ENCODE measurements at regions not wholly inside any gene's neighbourhood (a gene's known extent, or its start where the extent isn't known, plus 50 kb on each side); places are given as distances from the start of the nearest gene placed in this dataset.

GRCh38 chr12:111270239-111270638 lies 98.7 kb downstream of the PHETA1 start:
- TF ChIP-seq, protein P1, sequence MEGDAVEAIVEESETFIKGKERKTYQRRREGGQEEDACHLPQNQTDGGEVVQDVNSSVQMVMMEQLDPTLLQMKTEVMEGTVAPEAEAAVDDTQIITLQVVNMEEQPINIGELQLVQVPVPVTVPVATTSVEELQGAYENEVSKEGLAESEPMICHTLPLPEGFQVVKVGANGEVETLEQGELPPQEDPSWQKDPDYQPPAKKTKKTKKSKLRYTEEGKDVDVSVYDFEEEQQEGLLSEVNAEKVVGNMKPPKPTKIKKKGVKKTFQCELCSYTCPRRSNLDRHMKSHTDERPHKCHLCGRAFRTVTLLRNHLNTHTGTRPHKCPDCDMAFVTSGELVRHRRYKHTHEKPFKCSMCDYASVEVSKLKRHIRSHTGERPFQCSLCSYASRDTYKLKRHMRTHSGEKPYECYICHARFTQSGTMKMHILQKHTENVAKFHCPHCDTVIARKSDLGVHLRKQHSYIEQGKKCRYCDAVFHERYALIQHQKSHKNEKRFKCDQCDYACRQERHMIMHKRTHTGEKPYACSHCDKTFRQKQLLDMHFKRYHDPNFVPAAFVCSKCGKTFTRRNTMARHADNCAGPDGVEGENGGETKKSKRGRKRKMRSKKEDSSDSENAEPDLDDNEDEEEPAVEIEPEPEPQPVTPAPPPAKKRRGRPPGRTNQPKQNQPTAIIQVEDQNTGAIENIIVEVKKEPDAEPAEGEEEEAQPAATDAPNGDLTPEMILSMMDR (IDR thresholded peaks at IDR 0.05; ENCODE audit: extremely low read depth, insufficient read depth, missing control alignments), result no peak
- in situ Hi-C loops (cut with MboI; ENCODE audit: low pct_unique_long_range_greater_than_20kb, low sequenced_read_pairs, unreplicated experiment), result no loop called here
- DNase-seq (ENCODE audit: low spot score), result no peak

- DNase-seq (ENCODE audit: low spot score), result no peak
- TF ChIP-seq, protein P1 (IDR thresholded peaks at IDR 0.05; ENCODE audit: extremely low read depth, insufficient read depth, missing control alignments), result no peak
- in situ Hi-C loops (cut with MboI; ENCODE audit: low pct_unique_long_range_greater_than_20kb, low sequenced_read_pairs, unreplicated experiment), result no loop called here
These were observed 99.2 kb downstream of the PHETA1 start for GRCh38 chr12:111269718-111270117.

DNA sequence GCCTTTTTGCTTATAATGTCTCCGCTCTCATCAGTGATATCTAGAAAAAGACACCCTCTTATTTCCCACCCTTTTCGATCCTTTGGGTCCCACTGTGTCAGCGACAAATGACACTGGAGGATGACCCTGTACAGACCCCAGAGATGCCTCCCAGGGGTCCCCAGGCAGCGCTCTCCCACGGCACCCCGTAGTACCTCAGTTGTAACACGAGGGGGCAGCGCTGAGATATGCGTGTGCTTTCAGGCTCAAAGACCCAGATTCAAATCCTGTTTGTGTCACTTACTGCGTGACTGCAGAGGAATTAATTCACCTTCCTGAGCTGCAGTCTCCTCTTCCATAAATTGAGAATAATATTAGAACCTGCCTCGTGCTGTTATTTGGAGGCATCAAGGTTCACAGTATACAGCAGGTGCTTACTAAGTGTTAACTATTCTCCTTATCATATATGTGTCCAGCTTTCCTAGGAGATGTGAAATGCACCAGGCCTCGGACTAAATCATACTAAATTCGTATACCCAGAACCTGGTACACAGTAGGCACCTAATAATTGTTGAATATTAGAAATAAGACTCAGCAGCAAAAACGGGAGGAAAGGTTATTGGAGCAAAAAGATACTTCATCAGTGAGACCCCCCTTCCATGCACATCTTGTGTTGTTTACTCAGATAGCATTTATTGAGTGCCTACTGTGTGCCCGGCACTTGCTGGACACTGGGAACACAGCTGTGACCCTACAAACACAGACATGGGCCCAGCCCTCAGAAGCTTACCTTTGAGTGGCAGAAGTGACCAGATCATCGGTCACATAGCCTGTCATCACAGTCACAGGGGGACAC lies 99.9 kb downstream of the PHETA1 start:
- in situ Hi-C loops (cut with MboI; ENCODE audit: low pct_unique_long_range_greater_than_20kb, low sequenced_read_pairs, unreplicated experiment), result no loop called here
- peak; percentile 50 for DNase-seq (ENCODE audit: low spot score)

DNA sequence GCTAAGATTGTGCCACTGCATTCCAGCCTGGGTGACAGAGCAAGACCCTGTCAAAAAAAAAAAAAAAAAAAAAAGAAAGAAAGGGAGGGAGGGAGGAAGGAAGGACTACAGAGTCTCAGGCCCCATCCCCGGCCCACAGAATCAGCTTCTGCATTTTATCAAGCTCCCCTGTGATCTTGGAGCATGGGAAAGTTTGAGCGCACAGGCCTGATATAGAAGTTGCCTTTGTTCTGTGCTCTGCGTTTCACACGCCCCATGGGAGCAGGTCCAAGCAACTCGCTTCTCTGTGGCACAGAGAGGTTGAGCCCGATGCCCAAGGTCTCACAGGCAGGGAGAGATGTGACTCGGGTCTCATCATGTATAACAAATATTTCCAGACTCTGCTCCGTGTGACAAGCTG lies 101.8 kb downstream of the PHETA1 start:
- no peak for DNase-seq (ENCODE audit: low spot score)
- TF ChIP-seq, protein P1 (IDR thresholded peaks at IDR 0.05; ENCODE audit: extremely low read depth, insufficient read depth, missing control alignments), result no peak
- in situ Hi-C loops (cut with MboI; ENCODE audit: low pct_unique_long_range_greater_than_20kb, low sequenced_read_pairs, unreplicated experiment), result no loop called here

More for the DNA sequence above, 99.9 kb downstream of the PHETA1 start:
- TF ChIP-seq, protein P1 (IDR thresholded peaks at IDR 0.05; ENCODE audit: extremely low read depth, insufficient read depth, missing control alignments), result peak; percentile 53

GRCh38 chr12:111261911-111262676 lies 106.8 kb downstream of the PHETA1 start:
- TF ChIP-seq, protein P1 (IDR thresholded peaks at IDR 0.05; ENCODE audit: extremely low read depth, insufficient read depth, missing control alignments), result no peak
- DNase-seq (ENCODE audit: low spot score), result no peak
- in situ Hi-C loops (cut with MboI; ENCODE audit: low pct_unique_long_range_greater_than_20kb, low sequenced_read_pairs, unreplicated experiment), result no loop called here

DNA sequence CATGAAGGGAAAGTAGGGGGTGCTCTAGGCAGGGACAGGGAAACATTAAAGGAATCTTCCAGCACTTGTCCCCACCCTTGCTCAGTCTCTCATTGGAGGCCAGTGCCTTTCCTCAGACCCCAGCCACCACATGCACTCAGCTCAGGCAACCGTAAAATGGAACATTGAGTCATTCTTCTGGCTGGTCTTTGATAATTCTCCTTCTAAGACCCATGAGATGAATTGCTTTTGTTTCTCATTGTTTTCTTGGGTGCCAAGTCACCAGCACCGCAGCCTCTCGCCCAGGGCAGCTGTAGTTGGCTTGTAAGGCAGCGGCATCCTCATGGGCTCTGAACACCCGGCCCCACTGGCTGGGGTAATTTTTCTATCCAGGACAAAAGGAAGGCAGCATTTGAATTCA lies 108.2 kb downstream of the PHETA1 start:
- TF ChIP-seq, protein P1 (IDR thresholded peaks at IDR 0.05; ENCODE audit: extremely low read depth, insufficient read depth, missing control alignments), result no peak
- in situ Hi-C loops (cut with MboI; ENCODE audit: low pct_unique_long_range_greater_than_20kb, low sequenced_read_pairs, unreplicated experiment), result no loop called here
- DNase-seq (ENCODE audit: low spot score), result no peak
